SK-N-SH treated with all-trans-retinoic acid at 6 μM for 48 hours (cell line): ENCODE measurements at regions not wholly inside any gene's neighbourhood (a gene's known extent, or its start where the extent isn't known, plus 50 kb on each side); places are given as distances from the start of the nearest gene placed in this dataset.

Experiments used
- BACH2 ChIP-seq: fragments of 250-450 bp; sonication (Bioruptor Pico); IDR thresholded peaks from 2 replicates; pipeline ENCODE4 v1.9.0; 2021; ENCODE audit warnings: mild to moderate bottlenecking, borderline replicate concordance
- CSDC2 ChIP-seq: fragments of 250-450 bp; sonication (Bioruptor Pico); IDR thresholded peaks from 2 replicates; pipeline ENCODE4 v1.5.0; 2020; ENCODE audit warnings: mild to moderate bottlenecking, moderate library complexity
- CSRNP3 ChIP-seq: fragments of 250-450 bp; sonication (Bioruptor Pico); IDR thresholded peaks from 2 replicates; pipeline ENCODE4 v1.5.1; 2021; ENCODE audit warnings: mild to moderate bottlenecking, moderate library complexity
- ISL1 ChIP-seq: fragments of 250-450 bp; sonication (Bioruptor Pico); IDR thresholded peaks from 2 replicates; pipeline ENCODE4 v2.1.2; 2022; ENCODE audit warnings: mild to moderate bottlenecking, moderate library complexity
- PATZ1 ChIP-seq: fragments of 250-450 bp; sonication (Bioruptor Pico); IDR thresholded peaks from 2 replicates; pipeline ENCODE4 v1.8.0; 2020; ENCODE audit warnings: mild to moderate bottlenecking, moderate library complexity, borderline replicate concordance
- PPARA ChIP-seq: fragments of 250-450 bp; sonication (Bioruptor Pico); IDR thresholded peaks from 2 replicates; pipeline ENCODE4 v1.5.0; 2020; ENCODE audit warnings: mild to moderate bottlenecking, borderline replicate concordance
- RARB ChIP-seq: fragments of 250-450 bp; sonication (Bioruptor Pico); IDR thresholded peaks from 2 replicates; pipeline ENCODE4 v1.8.0; 2021; ENCODE audit warnings: mild to moderate bottlenecking, moderate library complexity
- SNAI2 ChIP-seq: fragments of 250-450 bp; sonication (Bioruptor Pico); IDR thresholded peaks from 2 replicates; pipeline ENCODE4 v1.5.0; 2020; ENCODE audit warnings: mild to moderate bottlenecking, moderate library complexity
- TOX ChIP-seq: fragments of 250-450 bp; sonication (Bioruptor Pico); IDR thresholded peaks from 2 replicates; pipeline ENCODE4 v1.8.0; 2021; ENCODE audit warnings: mild to moderate bottlenecking, moderate library complexity, borderline replicate concordance
- ZFP3 ChIP-seq: fragments of 250-450 bp; sonication (Bioruptor Pico); IDR thresholded peaks from 2 replicates; pipeline ENCODE4 v1.5.0; 2020; ENCODE audit warnings: mild to moderate bottlenecking, moderate library complexity
- ZFP30 ChIP-seq: fragments of 450-650 bp; formaldehyde crosslinking; IDR thresholded peaks from 2 replicates; pipeline ENCODE4 v1.5.0; 2022; ENCODE audit warnings: mild to moderate bottlenecking, moderate library complexity
- ZNF565 ChIP-seq: fragments of 450-650 bp; formaldehyde crosslinking; conservative IDR thresholded peaks from 2 replicates; pipeline ENCODE4 v1.5.0; 2020; ENCODE audit warnings: low read depth, mild to moderate bottlenecking, moderate library complexity
- ZNF8 ChIP-seq: fragments of 450-650 bp; formaldehyde crosslinking; IDR thresholded peaks from 2 replicates; pipeline ENCODE4 v1.5.0; 2020; ENCODE audit warnings: mild to moderate bottlenecking, moderate library complexity

GRCh38 chr2:107187870-107188269 lies 301.9 kb upstream of the ST6GAL2 start:
- TF ChIP-seq ZNF8 (CRISPR knock-in tag) (no peak), BACH2 (CRISPR knock-in tag) (no peak), RARB (CRISPR knock-in tag) (no peak), SNAI2 (CRISPR knock-in tag) (no peak), PPARA (CRISPR knock-in tag) (no peak), PATZ1 (CRISPR knock-in tag) (no peak), CSDC2 (CRISPR knock-in tag) (no peak), CSRNP3 (no peak), ZFP3 (no peak), ZNF565 (no peak), TOX (CRISPR knock-in tag) (no peak), ZFP30 (CRISPR knock-in tag) (no peak), ISL1 (CRISPR knock-in tag) (no peak)
